HFF-Myc (cell line): ENCODE measurements at regions not wholly inside any gene's neighbourhood (a gene's known extent, or its start where the extent isn't known, plus 50 kb on each side); places are given as distances from the start of the nearest gene placed in this dataset.

Source experiments
- DNase-seq: peaks from one replicate; pipeline ENCODE4 v3.0.0-alpha.2; 2011; ENCODE audit warnings: low read depth; ENCODE audit errors: extremely low read depth
- H3K4me3 ChIP-seq: replicated peaks from 2 replicates; pipeline ENCODE4 v1.5.1; 2011; ENCODE audit warnings: low read depth, mild to moderate bottlenecking, control low read depth, low read length
- CTCF ChIP-seq: IDR thresholded peaks from 2 replicates; pipeline ENCODE4 v1.5.1; 2012; ENCODE audit warnings: mild to moderate bottlenecking, low read depth, low read length, control low read depth; ENCODE audit errors: missing control alignments

GRCh38 chr7:109266610-109267009 lies 696.9 kb downstream of the DNAJB9 start:
- no peak for TF ChIP-seq CTCF
- H3K4me3 ChIP-seq: no peak overlapping the region
- no peak for DNase-seq

GRCh38 chr7:109276348-109276747 lies 706.7 kb downstream of the DNAJB9 start:
- DNase-seq: no peak
- no peak for TF ChIP-seq CTCF
- no peak overlapping the region for H3K4me3 ChIP-seq

GRCh38 chr7:109282726-109283125 lies 713.1 kb downstream of the DNAJB9 start:
- no peak overlapping the region for H3K4me3 ChIP-seq
- TF ChIP-seq CTCF: no peak
- no peak for DNase-seq

- TF ChIP-seq CTCF: no peak
- DNase-seq: no peak
Observed at GRCh38 chr7:109284943-109285342, 715.3 kb downstream of the DNAJB9 start.

GRCh38 chr7:109295158-109295557 lies 725.5 kb downstream of the DNAJB9 start:
- H3K4me3 ChIP-seq: no peak overlapping the region
- no peak for TF ChIP-seq CTCF
- DNase-seq: no peak

More at GRCh38 chr7:109284943-109285342, 715.3 kb downstream of the DNAJB9 start:
- no peak overlapping the region for H3K4me3 ChIP-seq

GRCh38 chr7:109308816-109309215 lies 739.1 kb downstream of the DNAJB9 start:
- TF ChIP-seq CTCF: no peak
- no peak overlapping the region for H3K4me3 ChIP-seq
- no peak for DNase-seq

- no peak for DNase-seq
- H3K4me3 ChIP-seq: no peak overlapping the region
- TF ChIP-seq CTCF: no peak
Observed at GRCh38 chr7:109309790-109310189, 740.1 kb downstream of the DNAJB9 start.
